ENCODE measurements at regions not wholly inside any gene's neighbourhood (a gene's known extent, or its start where the extent isn't known, plus 50 kb on each side); places are given as distances from the start of the nearest gene placed in this dataset.

DNA sequence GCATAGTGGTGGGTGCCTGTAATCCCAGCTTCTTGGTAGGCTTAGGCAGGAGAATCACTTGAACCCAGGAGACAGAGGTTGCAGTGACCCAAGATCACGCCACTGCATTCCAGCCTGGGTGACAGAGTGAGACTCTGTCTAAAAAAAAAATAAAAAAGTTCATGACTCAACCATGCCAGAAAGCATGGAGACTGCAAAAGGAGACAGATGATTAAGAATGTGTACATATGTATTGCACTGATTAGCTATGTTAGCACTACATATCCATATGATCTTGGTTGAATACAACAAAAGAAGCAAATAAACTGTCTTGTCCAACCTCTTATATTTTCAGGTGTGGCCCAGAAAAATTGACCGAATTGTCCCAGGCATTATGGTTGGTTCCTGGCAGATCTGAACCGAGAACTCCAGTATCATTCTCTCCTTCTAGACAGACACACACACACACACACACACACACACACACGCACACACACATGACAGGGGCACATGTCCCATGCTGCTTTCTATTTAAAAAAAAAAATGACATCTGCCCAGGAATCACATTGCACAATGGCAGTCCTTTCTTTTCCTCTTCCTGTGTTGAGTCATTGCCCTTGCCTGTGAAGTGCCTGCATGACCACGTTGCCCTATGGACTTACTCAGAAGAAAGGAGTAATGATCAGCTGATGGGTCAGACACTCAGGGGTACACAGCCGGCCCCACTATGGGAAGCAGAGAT lies 65.6 kb downstream of the MYCN start:
- no peak for DNase-seq (ENCODE audit: low read depth)

DNA sequence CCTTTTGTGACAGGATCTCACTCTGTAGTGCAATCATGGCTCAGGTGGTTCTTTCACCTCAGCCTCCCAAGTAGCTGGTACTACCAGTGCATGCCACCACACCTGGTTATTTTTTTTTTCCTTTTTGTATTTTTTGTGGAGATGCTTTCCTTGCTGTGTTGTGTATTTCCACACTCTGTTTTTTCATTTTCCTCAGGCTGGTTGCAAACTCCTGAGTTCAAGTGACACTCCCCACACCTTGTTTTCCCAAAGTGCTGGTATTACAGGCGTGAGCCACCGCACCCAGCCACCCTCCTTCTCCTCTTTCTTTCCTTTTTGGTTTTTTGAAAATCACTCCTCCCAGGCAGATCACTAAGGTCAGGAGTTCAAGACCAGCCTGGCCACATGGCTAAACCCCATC lies 65.0 kb downstream of the MYCN start:
- DNase-seq (ENCODE audit: low read depth) = no peak

- no peak for DNase-seq (ENCODE audit: low read depth)
Measured at GRCh38 chr2:16003809-16004208, 63.5 kb downstream of the MYCN start.

DNA sequence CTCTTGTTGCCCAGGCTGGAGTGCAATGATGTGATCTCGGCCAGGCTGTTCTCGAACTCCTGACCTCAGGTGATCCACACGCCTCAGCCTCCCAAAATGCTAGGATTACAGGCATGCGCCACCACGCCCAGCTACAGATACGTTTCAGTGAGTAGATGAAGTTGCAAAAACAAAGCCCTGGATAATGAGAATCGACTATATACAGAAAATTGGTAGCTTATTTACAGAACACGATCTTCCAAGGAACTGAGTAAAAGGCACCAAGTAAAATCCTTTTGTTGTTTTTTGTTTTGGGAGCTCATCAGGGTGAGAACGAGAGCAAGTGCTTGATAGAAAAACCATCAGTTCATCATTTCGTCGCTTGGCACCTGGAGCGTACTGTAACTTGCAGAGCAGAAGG lies 62.8 kb downstream of the MYCN start:
- no peak for DNase-seq (ENCODE audit: low read depth)

DNA sequence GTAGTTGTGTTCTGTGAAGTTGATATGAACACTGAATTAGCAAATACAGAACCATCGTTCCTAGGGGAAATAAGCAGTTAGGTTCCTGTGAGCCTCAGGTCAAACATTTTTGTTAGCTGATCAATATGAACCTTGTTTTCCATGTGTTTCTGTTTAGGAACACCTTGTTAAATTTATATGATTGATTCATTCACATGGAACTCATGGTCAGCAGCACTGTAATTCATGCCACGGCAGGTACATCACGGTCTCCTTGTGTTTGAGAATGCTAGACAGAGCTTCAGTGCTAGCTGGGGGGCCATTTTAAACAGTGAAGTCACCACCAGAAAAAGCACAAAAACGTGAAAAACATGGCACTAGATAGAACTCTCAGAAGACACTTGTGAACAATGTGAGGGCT lies 62.2 kb downstream of the MYCN start:
- no peak for DNase-seq (ENCODE audit: low read depth)

DNA sequence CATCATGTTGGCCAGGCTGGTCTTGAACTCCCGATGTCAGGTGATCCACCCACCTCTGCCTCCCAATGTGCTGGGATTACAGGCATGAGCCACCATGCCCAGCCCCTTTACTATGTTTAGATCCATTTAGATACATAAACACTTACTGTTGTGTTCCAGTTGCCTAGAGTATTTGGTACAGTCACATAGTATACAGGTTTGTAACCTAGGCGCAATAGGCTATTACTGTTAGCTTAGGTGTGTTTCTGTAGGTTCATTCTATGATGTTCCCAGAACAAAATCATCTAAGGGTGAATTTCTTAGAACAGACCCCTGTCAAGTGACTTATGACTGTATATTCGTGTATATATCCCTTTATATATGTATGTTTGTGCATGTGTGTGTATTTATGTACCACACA lies 61.8 kb downstream of the MYCN start:
- no peak for DNase-seq (ENCODE audit: low read depth)

DNA sequence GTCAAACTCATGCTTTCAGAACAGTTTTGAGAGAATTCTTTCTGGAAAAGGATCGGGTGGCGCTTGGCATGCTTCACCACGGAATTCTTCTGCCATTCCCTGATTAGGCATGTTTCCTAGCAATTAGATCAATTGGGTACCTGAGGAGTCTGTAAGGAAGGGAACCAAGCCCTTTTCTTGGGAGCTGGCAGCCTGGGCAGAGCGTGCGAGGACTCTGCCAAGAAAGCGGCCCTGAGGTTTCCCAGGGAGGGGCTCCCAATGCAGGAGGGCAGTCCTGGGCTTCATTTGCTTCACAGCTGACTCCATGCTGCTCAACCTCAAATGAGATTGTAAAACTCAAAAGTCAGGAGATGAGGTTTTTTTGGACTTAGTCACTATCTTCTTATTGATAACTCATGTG lies 60.3 kb downstream of the MYCN start:
- no peak for DNase-seq (ENCODE audit: low read depth)

DNA sequence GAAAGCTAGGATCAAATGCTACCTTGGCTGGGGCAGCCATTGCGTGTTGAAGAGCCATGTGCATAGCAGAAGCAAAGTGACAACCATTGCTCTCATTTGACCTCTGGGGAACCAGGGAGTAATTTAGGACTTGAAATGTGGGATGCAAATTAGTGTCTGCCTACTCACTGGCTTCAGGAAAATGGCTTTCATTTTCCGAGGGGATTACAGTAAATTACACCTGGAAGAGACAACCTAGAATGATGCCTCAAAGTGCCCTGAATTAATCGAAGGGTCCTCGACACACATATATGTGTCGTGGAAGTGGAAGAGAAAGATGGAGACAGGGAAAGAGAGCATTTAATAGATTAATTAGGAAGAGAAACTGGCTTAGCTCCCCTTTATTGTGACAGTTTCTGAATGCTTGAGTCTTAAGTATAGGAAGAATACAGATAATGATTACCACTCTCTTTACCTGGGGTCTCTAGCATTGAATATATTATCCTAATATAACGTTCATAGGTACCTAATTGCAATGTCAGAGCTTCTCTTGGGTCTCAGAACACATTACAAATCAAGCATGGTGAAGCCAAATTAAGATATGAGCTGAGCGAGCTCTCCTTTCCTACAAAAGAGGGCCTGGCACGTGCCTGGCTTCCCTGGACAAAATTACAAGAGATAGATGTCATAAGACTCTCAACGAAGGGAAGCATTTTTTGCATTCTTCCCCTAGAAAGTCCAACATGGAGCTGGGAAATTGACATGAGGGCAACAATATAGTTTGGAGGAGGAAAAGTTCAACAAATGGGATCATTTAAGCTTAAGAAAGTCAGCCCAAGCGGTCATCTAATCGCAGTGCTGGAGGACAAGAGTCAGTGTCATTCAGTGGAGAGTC lies 59.5 kb downstream of the MYCN start:
- DNase-seq (ENCODE audit: low read depth) = no peak

DNA sequence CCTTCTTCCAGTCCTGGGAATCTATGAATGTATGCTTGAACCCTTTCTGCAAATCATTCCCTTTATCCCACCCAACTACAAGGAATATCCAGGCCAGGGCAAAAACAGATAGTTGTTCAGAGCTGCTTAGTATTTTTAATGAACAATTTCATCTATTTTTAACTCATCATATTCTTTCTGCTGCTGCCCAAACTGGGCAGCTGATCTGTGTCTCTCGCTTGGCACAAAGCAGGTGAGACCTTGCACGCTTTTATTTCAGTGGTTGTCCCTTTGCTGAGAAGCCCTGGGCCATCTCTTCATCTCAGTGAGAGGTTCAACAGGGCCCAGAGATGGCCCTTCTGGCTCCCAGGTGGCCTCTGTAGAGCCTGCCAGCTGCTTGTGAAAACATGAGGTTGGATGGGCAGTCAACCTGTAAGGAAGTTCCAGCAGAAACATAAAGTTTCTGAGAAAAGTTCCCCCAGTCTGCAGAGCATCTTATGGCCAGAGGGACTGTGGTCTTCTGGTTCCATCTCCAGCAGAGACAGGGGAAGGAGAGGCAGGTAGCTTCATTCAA lies 57.5 kb downstream of the MYCN start:
- no peak for DNase-seq (ENCODE audit: low read depth)

GRCh38 chr2:15996536-15997423 lies 56.4 kb downstream of the MYCN start:
- DNase-seq (ENCODE audit: low read depth) = no peak

Measured in fibroblast of gingiva (primary cell).